GM21786 (cell line): ENCODE measurements at regions not wholly inside any gene's neighbourhood (a gene's known extent, or its start where the extent isn't known, plus 50 kb on each side); places are given as distances from the start of the nearest gene placed in this dataset.

Source experiments
- ATAC-seq: cut with Tn5 transposase; IDR thresholded peaks from one replicate; pipeline ENCODE4 v1.9.1; 2021; ENCODE audit not compliant: unreplicated experiment

GRCh38 chr17:15048933-15049794 lies 216.0 kb downstream of the PMP22 start:
- ATAC-seq: no peak

GRCh38 chr17:15048381-15048780 lies 216.7 kb downstream of the PMP22 start:
- ATAC-seq: no peak

DNA sequence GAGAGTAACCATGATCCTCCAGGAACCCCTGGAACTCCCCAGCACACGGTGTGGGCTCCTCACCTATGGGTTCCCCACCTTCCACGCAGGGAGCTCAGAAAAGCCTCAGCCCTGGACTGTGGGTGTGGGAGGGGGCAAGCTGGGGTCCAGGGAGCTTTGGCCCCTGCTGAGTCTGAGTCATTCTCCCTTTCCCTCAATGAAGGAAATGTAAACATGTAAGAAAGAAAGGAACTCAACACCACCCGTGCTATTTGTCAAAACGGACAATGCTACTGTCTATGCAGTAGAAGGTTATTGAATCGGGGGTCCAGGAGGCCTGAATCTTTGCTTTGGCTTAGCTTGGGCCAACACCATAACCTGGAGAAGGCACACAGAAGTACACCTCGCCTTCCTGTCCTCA lies 222.8 kb downstream of the PMP22 start:
- ATAC-seq: no peak

- no peak for ATAC-seq
These were observed 225.8 kb downstream of the PMP22 start for GRCh38 chr17:15039366-15039765.

DNA sequence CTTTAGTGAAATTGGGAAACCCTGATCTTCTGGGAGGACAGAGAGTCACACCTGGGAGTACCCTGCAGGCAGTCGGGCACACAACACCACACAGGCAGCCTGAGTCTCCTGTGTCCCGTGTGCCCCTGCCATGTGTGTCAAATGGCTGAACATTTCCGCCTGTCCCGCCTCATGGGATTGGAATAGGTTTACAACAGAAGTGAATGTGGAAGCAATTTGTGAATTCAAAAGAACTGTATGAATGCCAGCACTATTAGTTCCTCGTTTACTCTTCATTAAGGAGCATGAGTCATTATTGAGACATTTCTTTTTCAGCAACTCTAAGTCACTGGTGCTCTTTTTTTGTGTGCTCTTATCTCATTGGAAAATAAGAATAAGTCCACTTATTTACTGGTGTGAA lies 226.5 kb downstream of the PMP22 start:
- ATAC-seq: no peak

DNA sequence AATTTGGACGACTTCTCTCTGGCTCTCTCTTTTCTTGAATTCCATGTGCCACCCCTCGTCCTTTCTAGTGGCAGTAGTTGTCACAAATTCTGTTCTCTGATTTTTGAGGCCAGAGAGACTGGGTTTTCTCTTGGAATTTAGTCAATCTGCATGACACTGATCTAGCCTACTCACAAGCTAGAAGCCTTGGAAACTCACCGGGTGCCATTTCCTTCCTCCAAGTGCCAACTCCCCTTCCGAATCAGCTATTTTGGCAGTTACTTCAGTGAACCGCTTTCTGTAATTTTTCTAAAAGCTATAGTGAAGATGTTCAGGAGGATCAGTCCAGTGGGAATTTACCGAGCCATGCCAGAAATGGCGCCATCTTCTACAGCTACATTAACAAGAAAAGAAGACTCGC lies 228.9 kb downstream of the PMP22 start:
- no peak for ATAC-seq

- no peak for ATAC-seq
These were observed 233.2 kb downstream of the PMP22 start for GRCh38 chr17:15031975-15032374.

GRCh38 chr17:15029469-15029868 lies 235.7 kb downstream of the PMP22 start:
- ATAC-seq: no peak

DNA sequence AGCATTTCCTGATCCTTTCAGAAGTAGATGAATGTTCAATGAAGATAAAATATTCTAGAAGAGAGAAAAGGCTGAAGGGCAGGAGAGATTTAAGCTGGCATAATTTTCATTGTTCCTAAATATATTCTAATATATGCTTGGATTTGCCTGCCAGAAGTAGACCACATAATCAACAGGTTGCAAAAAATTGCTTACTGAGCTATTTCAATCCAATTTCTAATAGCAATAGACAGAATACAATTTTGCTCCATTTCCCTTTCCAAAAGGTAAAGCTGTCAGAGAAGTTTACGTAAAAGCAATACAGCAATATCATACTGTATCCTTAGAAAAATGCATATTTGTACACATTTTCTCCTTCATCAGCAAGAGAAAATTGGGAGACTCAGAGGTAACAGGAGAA lies 237.3 kb downstream of the PMP22 start:
- ATAC-seq: no peak

- no peak for ATAC-seq
These were observed 239.0 kb downstream of the PMP22 start for GRCh38 chr17:15026088-15026487.

GRCh38 chr17:15023589-15024336 lies 241.4 kb downstream of the PMP22 start:
- ATAC-seq: no peak

- no peak for ATAC-seq
These were observed 246.0 kb downstream of the PMP22 start for GRCh38 chr17:15019158-15019557.

GRCh38 chr17:15012351-15012980 lies 252.7 kb downstream of the PMP22 start:
- ATAC-seq: no peak

- ATAC-seq: no peak
These were observed 256.0 kb downstream of the PMP22 start for GRCh38 chr17:15009087-15009486.

DNA sequence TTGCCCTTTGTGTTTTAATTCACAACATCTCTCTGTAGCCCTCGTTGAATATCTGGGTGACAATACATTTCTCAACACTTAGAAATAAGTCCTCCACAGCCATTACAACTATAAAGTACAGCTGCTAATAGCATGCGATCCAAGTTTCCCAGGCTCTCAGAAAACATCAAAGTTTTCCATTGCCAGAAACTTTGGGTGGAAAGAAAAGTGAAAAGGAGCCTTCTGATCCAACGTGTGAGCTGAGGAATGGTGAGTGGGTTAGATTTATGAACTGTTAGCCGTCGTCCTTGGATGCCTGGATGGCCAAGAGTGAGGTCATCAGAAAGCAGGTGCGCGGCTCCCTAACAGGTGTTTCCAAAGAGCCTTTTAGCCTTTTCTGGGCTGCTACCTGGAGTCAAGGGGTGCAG lies 258.0 kb downstream of the PMP22 start:
- no peak for ATAC-seq

GRCh38 chr17:15006421-15007128 lies 258.6 kb downstream of the PMP22 start:
- no peak for ATAC-seq

DNA sequence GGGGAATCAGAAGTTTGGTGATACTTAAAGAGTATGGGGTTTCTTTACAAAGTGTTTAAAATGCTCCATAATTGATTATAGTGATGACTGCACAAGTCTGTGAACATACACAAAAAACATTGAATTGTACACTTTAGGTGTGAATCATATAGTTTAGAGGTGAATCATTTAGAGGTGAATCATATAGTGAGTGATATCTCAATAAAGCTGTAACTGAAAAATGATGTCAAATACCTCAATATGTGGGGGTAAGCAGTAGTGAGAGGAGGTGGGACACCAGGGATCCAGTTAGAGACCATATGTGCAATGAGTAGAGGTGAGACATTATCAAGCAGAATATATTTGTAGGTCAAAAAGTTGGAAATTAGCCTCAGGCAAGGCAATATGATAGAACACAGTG lies 264.5 kb downstream of the PMP22 start:
- ATAC-seq: no peak

DNA sequence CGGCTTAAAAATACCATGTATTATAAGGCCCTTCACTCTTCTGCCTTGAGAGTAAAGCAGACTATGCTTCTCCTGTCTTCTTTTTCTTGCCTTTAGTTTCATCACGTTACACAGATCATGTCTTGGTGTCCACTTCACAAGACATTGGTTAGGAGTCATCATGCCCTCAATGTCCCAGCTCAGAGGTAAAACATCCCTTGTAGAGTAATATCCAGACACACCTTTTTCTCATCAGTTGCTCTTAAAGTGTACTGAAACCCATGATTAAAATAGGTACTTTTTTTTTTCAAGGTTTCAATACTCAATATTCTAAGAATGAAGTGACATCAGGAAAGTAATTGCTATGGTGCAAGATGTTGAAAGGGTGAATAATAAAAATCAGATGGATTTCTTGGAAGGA lies 267.8 kb downstream of the PMP22 start:
- ATAC-seq: no peak

DNA sequence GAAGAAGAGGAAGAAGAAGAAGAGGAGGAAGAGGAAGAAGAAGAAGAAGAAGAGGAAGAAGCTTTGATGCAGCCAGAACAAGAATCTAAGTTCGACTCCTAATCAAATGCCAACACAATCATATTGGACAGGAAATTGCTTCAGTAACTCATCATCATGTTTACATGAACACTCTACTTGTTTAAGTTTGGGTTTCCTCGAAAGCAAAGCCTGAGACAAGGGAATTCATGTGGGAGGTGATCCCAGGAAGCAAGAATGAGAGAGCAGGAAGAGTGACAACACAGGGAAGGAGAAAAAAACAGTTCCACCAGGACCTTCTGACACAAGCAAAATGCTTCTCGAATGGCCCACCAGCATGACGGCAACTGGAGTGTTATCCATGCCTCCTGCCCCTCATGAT lies 279.0 kb downstream of the PMP22 start:
- no peak for ATAC-seq

DNA sequence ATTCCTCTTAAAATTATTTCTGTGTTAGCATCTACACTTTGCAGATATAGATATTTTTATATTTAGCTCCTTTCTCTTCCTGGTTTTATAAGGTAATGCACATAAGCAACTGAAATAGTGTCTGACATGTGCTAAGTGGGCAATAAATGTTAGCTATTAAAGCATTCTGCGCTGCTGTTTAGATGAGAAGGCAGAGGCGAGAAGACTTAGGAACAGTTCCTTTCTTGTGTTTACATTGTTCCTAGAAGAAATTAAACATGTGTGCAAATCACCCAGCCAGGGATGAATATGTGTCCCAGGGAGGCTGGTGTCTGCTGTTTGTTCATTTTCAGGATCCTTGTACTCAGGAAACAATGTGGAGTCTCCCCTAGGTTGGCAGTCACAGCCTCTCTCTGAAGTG lies 292.3 kb downstream of the PMP22 start:
- ATAC-seq: no peak

- ATAC-seq: no peak
These were observed 294.1 kb downstream of the PMP22 start for GRCh38 chr17:14971054-14971453.
